SK-N-SH (cell line): ENCODE measurements at regions not wholly inside any gene's neighbourhood (a gene's known extent, or its start where the extent isn't known, plus 50 kb on each side); places are given as distances from the start of the nearest gene placed in this dataset.
"Not testable (repeated sequence)": the region's sequence is repeated elsewhere in the genome, so short reads cannot be mapped to it uniquely, and the experiment has no call there.

Source experiments
- CTCF ChIA-PET: fragments of 300-600, 350-600 bp; formaldehyde crosslinking; extraction: SDS; loops from one replicate; lab custom pipeline; 2021; lab: Yijun Ruan, JAX
- POLR2A ChIA-PET: fragments of 350-600 bp; sonication (Branson Sonifier 250); formaldehyde crosslinking; extraction: SDS; loops from one replicate; lab custom pipeline; 2020; ENCODE audit warnings: antibody characterized with exemption, inconsistent platforms; lab: Yijun Ruan, JAX
- DNase-seq: peaks from one replicate; pipeline ENCODE4 v3.0.0; 2012
- H2AFZ ChIP-seq: fragments of 200-600 bp; sonication (generic); 2 replicates; pipeline ENCODE4 v1.8.1; 2016; ENCODE audit warnings: antibody characterized with exemption, mild to moderate bottlenecking, low read depth
- H3F3A ChIP-seq: fragments of 200-600 bp; sonication (generic); replicated peaks from 2 replicates; pipeline ENCODE3; 2016; ENCODE audit warnings: antibody characterized with exemption, mild to moderate bottlenecking; ENCODE audit not compliant: insufficient read depth
- H3K27ac ChIP-seq, 2 experiments: fragments of 200-500 bp in 1 of 2; fragments of 200-600 bp in 1 of 2; sonication (Bioruptor generic) in 1 of 2; sonication (generic), shearing (Covaris generic) in 1 of 2; 2 replicates each; pipeline versions ENCODE4 v1.5.1 to v1.6.1; 2014 to 2016; ENCODE audit warnings: low read depth in 2 of 2, inconsistent platforms in 1 of 2, low read length in 1 of 2, mild to moderate bottlenecking in 1 of 2, mixed read lengths in 1 of 2
- H3K27me3 ChIP-seq: fragments of 200-600 bp; sonication (generic), shearing (Covaris generic); 2 replicates; pipeline ENCODE4 v1.6.1; 2016; ENCODE audit warnings: mixed run types; ENCODE audit not compliant: insufficient read depth
- H3K36me3 ChIP-seq, 2 experiments: fragments of 200-500 bp in 1 of 2; fragments of 200-600 bp in 1 of 2; sonication (Bioruptor generic) in 1 of 2; sonication (generic) in 1 of 2; replicated peaks in 1 of 2; 2 replicates each; pipeline versions ENCODE3 to v1.5.1; 2014 to 2016; ENCODE audit warnings: low read length in 1 of 2, mild to moderate bottlenecking in 1 of 2; ENCODE audit not compliant: insufficient read depth in 2 of 2, control insufficient read depth in 1 of 2
- H3K4me1 ChIP-seq, 2 experiments: fragments of 200-500 bp in 1 of 2; fragments of 200-600 bp in 1 of 2; sonication (Bioruptor generic) in 1 of 2; sonication (generic), shearing (Covaris generic) in 1 of 2; 2 replicates each; pipeline versions ENCODE4 v1.5.1 to v1.6.1; 2014 to 2016; ENCODE audit warnings: low read depth in 1 of 2, low read length in 1 of 2, mixed run types in 1 of 2; ENCODE audit not compliant: insufficient read depth in 2 of 2, control insufficient read depth in 1 of 2
- H3K4me2 ChIP-seq: fragments of 200-600 bp; sonication (generic), shearing (Covaris generic); 2 replicates; pipeline ENCODE4 v1.6.1; 2017; ENCODE audit warnings: mixed run types
- H3K4me3 ChIP-seq, 2 experiments: fragments of 200-500 bp in 1 of 2; fragments of 200-600 bp in 1 of 2; sonication (Bioruptor generic) in 1 of 2; sonication (generic), shearing (Covaris generic) in 1 of 2; 2 replicates each; pipeline versions ENCODE4 v1.5.1 to v1.8.1; 2014 to 2016; ENCODE audit warnings: low read depth in 2 of 2, inconsistent platforms in 1 of 2, low read length in 1 of 2, mild to moderate bottlenecking in 1 of 2, mixed read lengths in 1 of 2, moderate library complexity in 1 of 2
- H3K79me2 ChIP-seq: fragments of 200-600 bp; sonication (generic); 2 replicates; pipeline ENCODE4 v1.8.1; 2017; ENCODE audit warnings: mild to moderate bottlenecking; ENCODE audit not compliant: insufficient read depth
- H3K9ac ChIP-seq: fragments of 200-600 bp; sonication (generic); 2 replicates; pipeline ENCODE4 v1.6.1; 2017; ENCODE audit warnings: mixed run types
- H3K9me2 ChIP-seq: fragments of 200-600 bp; sonication (generic); 2 replicates; pipeline ENCODE4 v1.6.1; 2017; ENCODE audit warnings: mixed run types
- H3K9me3 ChIP-seq: fragments of 200-600 bp; sonication (generic); 2 replicates; pipeline ENCODE4 v1.6.1; 2017; ENCODE audit warnings: mixed run types, mild to moderate bottlenecking, moderate library complexity
- H4K20me1 ChIP-seq: fragments of 200-600 bp; sonication (generic); 2 replicates; pipeline ENCODE4 v1.6.1; 2017; ENCODE audit warnings: mild to moderate bottlenecking, mixed run types; ENCODE audit not compliant: insufficient read depth
- EP300 ChIP-seq, 2 experiments: IDR thresholded peaks; 2 replicates each; pipeline versions ENCODE4 v1.4.0 to v1.6.1; 2012; ENCODE audit warnings: borderline replicate concordance in 1 of 2, low read depth in 1 of 2, low read length in 1 of 2
- MAX ChIP-seq: IDR thresholded peaks from 2 replicates; pipeline ENCODE4 v1.4.0; 2012; ENCODE audit warnings: low read depth
- MEF2A ChIP-seq: IDR thresholded peaks from 2 replicates; pipeline ENCODE4 v1.4.0; 2012; ENCODE audit warnings: low read depth, borderline replicate concordance
- RAD21 ChIP-seq: IDR thresholded peaks from 2 replicates; pipeline ENCODE4 v1.6.1; 2012; ENCODE audit warnings: mild to moderate bottlenecking, low read length
- REST ChIP-seq: IDR thresholded peaks from 2 replicates; pipeline ENCODE4 v1.6.1; 2012; ENCODE audit warnings: mild to moderate bottlenecking, low read depth, low read length, moderate library complexity
- RFX5 ChIP-seq: IDR thresholded peaks from 2 replicates; pipeline ENCODE4 v1.6.1; 2012; ENCODE audit warnings: mild to moderate bottlenecking, improper control_type of control experiment, low read length
- RXRA ChIP-seq: IDR thresholded peaks from 2 replicates; pipeline ENCODE4 v1.4.0; 2012; ENCODE audit warnings: low read depth, mild to moderate bottlenecking, borderline replicate concordance
- SIN3A ChIP-seq: IDR thresholded peaks from 2 replicates; pipeline ENCODE4 v1.6.1; 2012; ENCODE audit warnings: low read depth, mild to moderate bottlenecking, low read length, moderate library complexity, borderline replicate concordance
- SMC3 ChIP-seq: IDR thresholded peaks from 2 replicates; pipeline ENCODE4 v1.6.1; 2012; ENCODE audit warnings: low read depth, low read length, improper control_type of control experiment
- TAF1 ChIP-seq: IDR thresholded peaks from 2 replicates; pipeline ENCODE4 v1.6.1; 2012; ENCODE audit warnings: low read depth, mild to moderate bottlenecking, low read length, moderate library complexity, borderline replicate concordance
- TCF12 ChIP-seq: IDR thresholded peaks from 2 replicates; pipeline ENCODE4 v1.4.0; 2012
- WGBS: methylation state at CpG from one replicate; pipeline ENCODE4 v1.1.6; 2017; ENCODE audit warnings: low lambda C conversion rate; 5-methylcytosine and 5-hydroxymethylcytosine counted together
- TF ChIP-seq, protein P1 (sequence below): IDR thresholded peaks from 2 replicates; pipeline ENCODE4 v1.4.0; 2012; ENCODE audit warnings: low read depth, borderline replicate concordance

- CTCF ChIA-PET: no interaction called here
- no peak overlapping the region for H3K27ac ChIP-seq
- H3F3A ChIP-seq: no peaks in the 10 kb centered on the region
- H4K20me1 ChIP-seq: no peaks in the 10 kb centered on the region
- no peaks in the 10 kb centered on the region for H3K4me1 ChIP-seq
- DNase-seq: no peak
- no peaks in the 10 kb centered on the region for H3K36me3 ChIP-seq
- H3K9me2 ChIP-seq: no peaks in the 10 kb centered on the region
- POLR2A ChIA-PET: no interaction called here
- H3K27me3 ChIP-seq: peaks cover 20% of the 10 kb centered on the region
- no peaks in the 10 kb centered on the region for H3K79me2 ChIP-seq
- H3K9me3 ChIP-seq: no peaks in the 10 kb centered on the region
- no peak overlapping the region for H3K9ac ChIP-seq
- TF ChIP-seq REST: no peak
- TF ChIP-seq RXRA: no peak
- TF ChIP-seq RFX5: no peak
- TF ChIP-seq MAX: no peak
- TF ChIP-seq, protein P1, sequence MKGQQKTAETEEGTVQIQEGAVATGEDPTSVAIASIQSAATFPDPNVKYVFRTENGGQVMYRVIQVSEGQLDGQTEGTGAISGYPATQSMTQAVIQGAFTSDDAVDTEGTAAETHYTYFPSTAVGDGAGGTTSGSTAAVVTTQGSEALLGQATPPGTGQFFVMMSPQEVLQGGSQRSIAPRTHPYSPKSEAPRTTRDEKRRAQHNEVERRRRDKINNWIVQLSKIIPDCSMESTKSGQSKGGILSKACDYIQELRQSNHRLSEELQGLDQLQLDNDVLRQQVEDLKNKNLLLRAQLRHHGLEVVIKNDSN: no peak
- no peak for TF ChIP-seq TCF12
- TF ChIP-seq SIN3A: no peak
- TF ChIP-seq RAD21: no peak
- no peak for TF ChIP-seq EP300 (IDR thresholded peaks at IDR 0.05; ENCODE audit: borderline replicate concordance in 1 of 2, low read depth in 1 of 2, low read length in 1 of 2)
- no peak for TF ChIP-seq SMC3
- no peak for TF ChIP-seq MEF2A
- no peak for TF ChIP-seq TAF1
- no peak overlapping the region for H3K4me3 ChIP-seq
- no peak overlapping the region for H3K4me2 ChIP-seq
- WGBS: 24% methylated on average over 4 of the region's 4 CpGs
- H2AFZ ChIP-seq: no peak overlapping the region
These were observed 190.8 kb downstream of the RTP5 start for GRCh38 chr2:242060212-242060835.

DNA sequence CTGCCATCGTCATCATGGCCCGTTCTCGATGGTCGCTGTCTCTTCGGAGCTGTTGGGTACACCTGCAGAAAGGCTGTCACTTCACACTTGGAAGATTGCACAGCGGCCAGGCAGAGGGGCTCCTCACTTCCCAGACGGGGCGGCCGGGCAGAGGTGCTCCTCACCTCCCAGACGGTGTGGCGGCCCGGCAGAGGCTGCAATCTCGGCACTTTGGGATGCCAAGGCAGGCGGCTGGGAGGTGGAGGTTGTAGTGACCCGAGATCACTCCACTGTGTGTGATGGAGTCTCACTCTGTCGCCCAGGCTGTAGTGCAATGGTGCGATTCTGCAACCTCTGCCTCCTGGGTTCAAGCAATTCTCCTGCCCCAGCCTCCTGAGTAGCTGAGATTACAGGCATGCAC, 192.4 kb downstream of the RTP5 start:
- H3K36me3 ChIP-seq, DNase-seq, H3F3A ChIP-seq, H4K20me1 ChIP-seq, H3K4me1 ChIP-seq, H3K79me2 ChIP-seq, H3K27ac ChIP-seq, H3K9me3 ChIP-seq, H3K4me2 ChIP-seq, H3K27me3 ChIP-seq, H3K9me2 ChIP-seq, POLR2A ChIA-PET, CTCF ChIA-PET, H3K9ac ChIP-seq, H3K4me3 ChIP-seq, H2AFZ ChIP-seq: not testable (repeated sequence)
- 71% methylated on average over 15 of the region's 17 CpGs for WGBS
